RWPE1 (cell line): ENCODE measurements at regions not wholly inside any gene's neighbourhood (a gene's known extent, or its start where the extent isn't known, plus 50 kb on each side); places are given as distances from the start of the nearest gene placed in this dataset.

ENCODE experiments used
- CTCF ChIA-PET: fragments of 350-600 bp; sonication (Branson Sonifier 250); formaldehyde crosslinking; extraction: SDS; loops from one replicate; lab custom pipeline; 2021; lab: Yijun Ruan, JAX
- POLR2A ChIA-PET: fragments of 400-600 bp; formaldehyde crosslinking; extraction: SDS; loops from one replicate; lab custom pipeline; 2020; ENCODE audit warnings: antibody characterized with exemption; ENCODE audit not compliant: low non-redundant PET; lab: Yijun Ruan, JAX
- DNase-seq: peaks from one replicate; pipeline ENCODE4 v3.0.0; 2012; ENCODE audit warnings: low spot score
- H3K27ac ChIP-seq: fragments of 450-650 bp; 2 replicates; pipeline ENCODE4 v1.5.1; 2017
- CTCF ChIP-seq: fragments of 450-650 bp; conservative IDR thresholded peaks from 2 replicates; pipeline ENCODE4 v1.5.1; 2017; ENCODE audit warnings: low read depth, mild to moderate bottlenecking

- DNase-seq: no peak
- H3K27ac ChIP-seq: no peak overlapping the region
- no peak for TF ChIP-seq CTCF
- CTCF ChIA-PET: interaction anchor here (0.6 kb wide), 1 partner anchor 102 kb away, joined by 3 read pairs; no protein-coding TSS in a partner anchor
- POLR2A ChIA-PET: no interaction called here
These were observed 123.2 kb downstream of the MFSD1 start for GRCh38 chr3:158925021-158925420.

DNA sequence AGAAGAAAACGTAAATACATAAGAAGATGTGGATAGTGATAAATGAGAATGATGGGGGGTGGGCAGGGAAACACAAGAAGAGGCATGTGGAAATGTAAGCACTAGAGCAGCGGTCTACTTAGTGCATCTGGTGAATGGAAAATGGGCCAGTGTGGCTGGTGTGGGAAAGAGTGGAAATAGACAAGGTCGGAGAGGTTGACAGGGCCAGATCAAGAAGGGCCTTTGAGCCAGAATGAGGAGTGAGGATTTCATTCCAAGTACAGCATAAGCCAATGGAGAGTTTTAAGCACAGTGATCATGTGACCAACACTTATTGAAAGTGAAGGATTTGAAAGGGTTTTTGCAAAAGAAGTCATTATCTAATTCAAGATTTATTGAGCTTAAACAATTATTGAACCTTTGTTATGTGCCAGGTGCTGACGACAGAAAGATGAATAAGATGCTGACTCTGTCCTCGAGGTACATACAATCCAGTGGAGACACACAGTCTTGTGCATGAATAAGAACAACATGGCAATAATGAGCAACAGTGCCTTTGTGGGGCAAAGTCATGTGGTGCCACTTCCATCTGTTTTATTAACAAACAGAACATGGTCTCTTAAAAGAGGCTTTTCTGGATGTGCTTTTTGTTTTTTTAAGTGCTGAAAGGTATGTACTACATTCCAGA lies 124.1 kb downstream of the MFSD1 start:
- TF ChIP-seq CTCF: no peak
- ChIA-PET CTCF (interaction anchor here (0.6 kb wide), 2 partner anchors 101 to 681 kb away, joined by 3 read pairs; no protein-coding TSS in a partner anchor), POLR2A (no interaction called here)
- H3K27ac ChIP-seq: no peak overlapping the region
- no peak for DNase-seq

DNA sequence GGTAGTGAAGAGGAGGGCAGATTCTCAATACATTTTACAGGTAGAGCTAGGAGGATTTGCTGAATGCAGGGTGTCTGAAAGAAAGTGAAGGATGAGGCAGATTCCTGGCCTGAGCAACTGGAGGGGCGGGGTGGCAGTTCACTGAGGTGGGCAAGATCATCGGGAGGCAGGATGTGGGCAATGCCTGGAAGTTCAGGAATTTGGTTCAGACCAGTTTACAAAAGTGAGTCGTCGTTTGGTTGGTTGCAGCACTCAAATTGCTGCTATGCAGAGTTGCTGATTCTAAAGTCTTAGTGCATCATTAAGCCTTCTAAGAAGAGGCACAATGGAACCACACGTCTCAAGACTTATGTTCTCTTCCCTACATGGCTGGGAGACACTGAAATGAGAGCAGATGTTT lies 134.0 kb downstream of the MFSD1 start:
- DNase-seq: no peak
- no peak overlapping the region for H3K27ac ChIP-seq
- ChIA-PET CTCF (no interaction called here), POLR2A (no interaction called here)
- no peak for TF ChIP-seq CTCF

- no peak overlapping the region for H3K27ac ChIP-seq
- DNase-seq: no peak
- POLR2A ChIA-PET: no interaction called here
- CTCF ChIA-PET: no interaction called here
- no peak for TF ChIP-seq CTCF
These were observed 134.8 kb downstream of the MFSD1 start for GRCh38 chr3:158936530-158937113.

- ChIA-PET POLR2A (no interaction called here), CTCF (no interaction called here)
- no peak for TF ChIP-seq CTCF
- no peak for DNase-seq
- no peak overlapping the region for H3K27ac ChIP-seq
These were observed 148.5 kb downstream of the MFSD1 start for GRCh38 chr3:158950178-158950901.

DNA sequence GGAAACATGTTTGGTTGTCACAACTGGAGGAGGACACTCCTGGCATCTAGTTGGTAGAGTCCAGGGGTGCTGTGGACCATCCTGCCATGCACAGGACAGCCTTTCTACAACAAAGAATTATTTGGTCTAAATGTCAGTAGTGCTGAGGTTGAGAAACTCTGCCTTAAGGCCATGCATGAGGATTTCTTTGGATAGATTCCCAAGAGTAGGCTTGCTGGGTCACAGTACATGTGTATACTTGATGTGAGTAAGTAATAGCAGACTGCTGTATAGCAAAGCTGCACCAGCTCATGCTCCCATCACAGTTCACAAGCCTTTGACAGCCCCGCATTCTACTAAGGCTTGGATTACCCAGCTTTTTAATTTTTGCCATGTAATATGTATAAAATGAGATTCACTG lies 151.3 kb downstream of the MFSD1 start:
- TF ChIP-seq CTCF: no peak
- POLR2A ChIA-PET: no interaction called here
- CTCF ChIA-PET: no interaction called here
- no peak for DNase-seq
- no peak overlapping the region for H3K27ac ChIP-seq
